Body of pancreas (tissue), 4 donors: ENCODE measurements at regions not wholly inside any gene's neighbourhood (a gene's known extent, or its start where the extent isn't known, plus 50 kb on each side); places are given as distances from the start of the nearest gene placed in this dataset.

Experiments used
- ATAC-seq: fragments of 150-250 bp; one replicate; pipeline ENCODE4 v1.9.1; 2016
- DNase-seq, 4 donors: peaks; one replicate each; pipeline ENCODE4 v3.0.0-alpha.2; 2019
- H3K27ac ChIP-seq, 4 donors: fragments of 200-600 bp; sonication (generic); 1 replicate in 3 of 4; 2 replicates in 1 of 4; pipeline versions ENCODE4 v1.5.1 to v1.6.1; 2016 to 2019; ENCODE audit warnings: mild to moderate bottlenecking in 1 of 4, mixed read lengths in 1 of 4, moderate library complexity in 1 of 4
- H3K27me3 ChIP-seq, 2 donors: fragments of 200-600 bp; sonication (generic); one replicate each; pipeline ENCODE4 v1.6.0; 2016; ENCODE audit warnings: mild to moderate bottlenecking in 1 of 2
- H3K36me3 ChIP-seq, 2 donors: fragments of 200-600 bp; sonication (generic); replicated peaks in 1 of 2; 2 replicates each; pipeline ENCODE4 v1.5.1; 2016; ENCODE audit warnings: low read depth in 2 of 2; ENCODE audit not compliant: insufficient read depth in 1 of 2
- H3K4me1 ChIP-seq: fragments of 200-600 bp; sonication (generic); one replicate; pipeline ENCODE4 v1.6.0; 2016
- H3K4me3 ChIP-seq, 2 donors: fragments of 200-600 bp; sonication (generic); 1 replicate in 1 of 2; 2 replicates in 1 of 2; pipeline ENCODE4 v1.5.1; 2016 to 2019
- H3K9me3 ChIP-seq, 3 donors: fragments of 200-600 bp; sonication (generic); 1 replicate in 2 of 3; 2 replicates in 1 of 3; pipeline ENCODE4 v1.5.1; 2016
- CTCF ChIP-seq, 7 experiments: fragments of 450-650 bp in 4 of 7; fragments of 200-600 bp in 3 of 7; sonication (generic) in 3 of 7; IDR thresholded peaks; one replicate each; pipeline ENCODE4 v1.5.1; 2016 to 2019; ENCODE audit warnings: antibody characterized with exemption in 7 of 7
- POLR2A ChIP-seq, 3 donors: fragments of 450-650 bp; IDR thresholded peaks; one replicate each; pipeline ENCODE4 v1.6.1; 2016; ENCODE audit warnings: antibody characterized with exemption in 3 of 3, mild to moderate bottlenecking in 2 of 3
- WGBS, 2 donors: methylation state at CpG; one replicate each; pipeline ENCODE4 v1.1.5; 2017; 5-methylcytosine and 5-hydroxymethylcytosine counted together
- intact Hi-C: fragments of 100-400 bp; cut with DNase I; formaldehyde crosslinking; loops from one replicate; pipeline ENCODE4 v1.15.1; 2023

DNA sequence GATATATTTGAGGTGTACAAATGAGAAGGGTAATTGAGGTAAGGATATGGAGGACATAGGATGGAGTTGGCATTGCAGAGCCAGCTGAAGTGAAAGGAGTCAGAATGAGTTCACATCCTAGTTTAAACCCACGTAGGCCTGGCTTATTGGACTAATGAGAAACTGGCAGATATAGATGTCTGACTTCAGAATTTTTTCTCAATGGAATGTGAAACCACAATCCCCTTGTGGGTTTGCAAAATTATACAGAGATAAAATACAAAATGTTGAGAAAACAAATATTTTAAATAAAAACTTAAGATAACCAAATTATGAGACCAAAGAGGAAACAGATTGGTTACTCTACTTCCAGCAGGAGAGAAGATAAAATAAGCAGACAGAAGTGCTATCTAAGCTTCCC is 277.4 kb upstream of the LRRC7 start:
- Histone ChIP-seq H3K4me3 (no peak overlapping the region), H3K27ac (no peak overlapping the region), H3K9me3 (no peaks in the 10 kb centered on the region), H3K27me3 (no peaks in the 10 kb centered on the region), H3K4me1 (peaks cover 12% of the 10 kb centered on the region), H3K36me3 (no peaks in the 10 kb centered on the region)
- DNase-seq (no peak), ATAC-seq (peak; percentile 21)
- intact Hi-C loops, result no loop called here
- no peak for TF ChIP-seq POLR2A (IDR thresholded peaks at IDR 0.05)
- no peak for TF ChIP-seq CTCF (IDR thresholded peaks at IDR 0.05)
- 63 to 67% methylated on average over 1 of the region's 1 CpG for WGBS, 2 donors

- no peak for TF ChIP-seq POLR2A (IDR thresholded peaks at IDR 0.05)
- TF ChIP-seq CTCF (IDR thresholded peaks at IDR 0.05), result no peak
- Histone ChIP-seq H3K4me1 (peaks cover 19% of the 10 kb centered on the region), H3K9me3 (no peaks in the 10 kb centered on the region), H3K36me3 (no peaks in the 10 kb centered on the region), H3K27me3 (no peaks in the 10 kb centered on the region), H3K27ac (no peak overlapping the region), H3K4me3 (no peak overlapping the region)
- 85 to 89% methylated on average over 4 of the region's 4 CpGs for WGBS, 2 donors
- no peak for ATAC-seq
- no peak for DNase-seq
- intact Hi-C loops, result no loop called here
Measured at GRCh38 chr1:69291541-69291940, 276.2 kb upstream of the LRRC7 start.

DNA sequence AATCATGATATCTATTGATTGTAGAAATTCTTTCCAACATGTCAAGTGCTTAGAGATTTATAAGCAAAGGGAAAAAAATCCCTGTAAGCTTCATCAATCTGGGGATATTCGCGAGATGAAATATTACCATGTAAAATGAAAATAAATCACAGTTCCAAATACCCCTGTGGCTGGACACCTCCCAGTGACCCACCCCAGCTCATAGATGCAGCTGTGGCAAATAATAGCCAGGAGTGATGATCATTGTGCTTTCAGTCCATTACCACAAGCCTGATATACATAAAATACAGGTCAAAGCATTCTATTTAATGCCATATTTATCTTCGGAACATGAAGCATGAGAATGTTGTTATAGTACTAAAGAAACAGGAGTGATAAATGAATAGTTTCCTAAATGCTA is 274.9 kb upstream of the LRRC7 start:
- no peak for TF ChIP-seq POLR2A (IDR thresholded peaks at IDR 0.05)
- TF ChIP-seq CTCF (IDR thresholded peaks at IDR 0.05), result no peak
- 65 to 70% methylated on average over 3 of the region's 3 CpGs for WGBS, 2 donors

GRCh38 chr1:69294171-69294570 is 273.6 kb upstream of the LRRC7 start:
- H3K36me3 ChIP-seq, result no peaks in the 10 kb centered on the region
- no peak overlapping the region for H3K4me3 ChIP-seq
- H3K4me1 ChIP-seq, result peaks cover 19% of the 10 kb centered on the region
- TF ChIP-seq CTCF (IDR thresholded peaks at IDR 0.05) (no peak), POLR2A (IDR thresholded peaks at IDR 0.05) (no peak)
- intact Hi-C loops, result no loop called here
- no peak for DNase-seq
- H3K27me3 ChIP-seq, result no peaks in the 10 kb centered on the region
- H3K9me3 ChIP-seq, result no peaks in the 10 kb centered on the region
- no peak for ATAC-seq
- H3K27ac ChIP-seq, result no peak overlapping the region
- 57 to 58% methylated on average over 1 of the region's 1 CpG for WGBS, 2 donors

More for the DNA sequence above, 274.9 kb upstream of the LRRC7 start:
- H3K9me3 ChIP-seq, result no peaks in the 10 kb centered on the region
- no peak overlapping the region for H3K27ac ChIP-seq
- H3K4me1 ChIP-seq, result peaks cover 19% of the 10 kb centered on the region
- H3K27me3 ChIP-seq, result no peaks in the 10 kb centered on the region
- intact Hi-C loops, result no loop called here
- H3K4me3 ChIP-seq, result no peak overlapping the region
- no peak for ATAC-seq
- H3K36me3 ChIP-seq, result no peaks in the 10 kb centered on the region
- DNase-seq, result no peak

GRCh38 chr1:69295265-69295664 is 272.5 kb upstream of the LRRC7 start:
- H3K9me3 ChIP-seq, result no peaks in the 10 kb centered on the region
- no peak overlapping the region for H3K4me3 ChIP-seq
- H3K27ac ChIP-seq, result no peak overlapping the region
- intact Hi-C loops, result no loop called here
- 1 to 2% methylated on average over 2 of the region's 2 CpGs for WGBS, 2 donors
- H3K27me3 ChIP-seq, result no peaks in the 10 kb centered on the region
- no peak for DNase-seq
- H3K4me1 ChIP-seq, result peaks cover 19% of the 10 kb centered on the region
- ATAC-seq, result peak; percentile 42
- H3K36me3 ChIP-seq, result no peaks in the 10 kb centered on the region
- TF ChIP-seq POLR2A (IDR thresholded peaks at IDR 0.05) (no peak), CTCF (IDR thresholded peaks at IDR 0.05) (no peak)
